ENCODE measurements at regions not wholly inside any gene's neighbourhood (a gene's known extent, or its start where the extent isn't known, plus 50 kb on each side); places are given as distances from the start of the nearest gene placed in this dataset.

DNA sequence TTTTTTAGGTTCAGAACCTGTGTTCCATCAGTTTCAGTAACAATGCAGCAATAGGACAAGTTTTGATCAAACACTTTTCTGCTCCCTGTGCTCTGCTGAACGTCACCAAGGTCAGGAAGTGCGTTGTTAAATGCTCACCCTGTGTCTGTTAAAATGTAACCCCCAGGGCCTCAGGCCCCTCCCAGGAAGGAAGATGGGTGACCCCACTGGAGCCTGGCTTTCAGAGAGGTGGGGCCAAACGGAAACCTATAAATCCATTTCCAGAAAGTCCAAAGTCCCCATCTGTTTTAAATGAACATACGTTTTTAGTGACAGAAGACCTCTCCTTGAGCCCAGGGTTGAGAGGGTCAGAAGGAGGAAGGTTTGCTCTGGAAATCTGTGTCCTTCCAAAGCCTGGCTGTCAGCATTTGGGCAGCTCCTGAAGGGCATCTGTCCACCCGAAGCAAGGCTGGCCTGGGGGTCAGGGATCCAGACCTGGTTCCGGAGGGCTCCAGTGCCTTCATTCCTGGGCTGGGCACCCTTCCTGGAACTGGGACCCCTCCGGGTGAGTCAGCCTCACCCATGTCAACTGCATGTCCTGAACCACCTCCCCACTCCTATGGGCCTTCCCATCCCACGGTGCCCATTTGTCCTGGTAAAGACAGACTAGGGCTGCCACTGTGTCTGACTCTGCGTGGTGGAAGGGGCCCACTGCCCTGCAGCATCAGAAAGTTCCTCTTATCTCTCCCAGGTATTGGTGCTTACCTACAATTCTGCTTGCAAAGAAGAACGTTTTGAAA lies 117.4 kb upstream of the COPS8 start:
- Histone ChIP-seq H3K36me3 (no peaks in the 10 kb centered on the region), H3K4me1 (peaks cover 8% of the 10 kb centered on the region), H3K9me3 (no peaks in the 10 kb centered on the region), H3K9ac (ENCODE audit: low read depth in 2 of 2, low read length in 2 of 2) (no peak overlapping the region), H3K27ac (peak overlapping the region; percentile 60), H3K4me3 (no peak overlapping the region), H3K27me3 (no peaks in the 10 kb centered on the region)
- TF ChIP-seq, protein P1, sequence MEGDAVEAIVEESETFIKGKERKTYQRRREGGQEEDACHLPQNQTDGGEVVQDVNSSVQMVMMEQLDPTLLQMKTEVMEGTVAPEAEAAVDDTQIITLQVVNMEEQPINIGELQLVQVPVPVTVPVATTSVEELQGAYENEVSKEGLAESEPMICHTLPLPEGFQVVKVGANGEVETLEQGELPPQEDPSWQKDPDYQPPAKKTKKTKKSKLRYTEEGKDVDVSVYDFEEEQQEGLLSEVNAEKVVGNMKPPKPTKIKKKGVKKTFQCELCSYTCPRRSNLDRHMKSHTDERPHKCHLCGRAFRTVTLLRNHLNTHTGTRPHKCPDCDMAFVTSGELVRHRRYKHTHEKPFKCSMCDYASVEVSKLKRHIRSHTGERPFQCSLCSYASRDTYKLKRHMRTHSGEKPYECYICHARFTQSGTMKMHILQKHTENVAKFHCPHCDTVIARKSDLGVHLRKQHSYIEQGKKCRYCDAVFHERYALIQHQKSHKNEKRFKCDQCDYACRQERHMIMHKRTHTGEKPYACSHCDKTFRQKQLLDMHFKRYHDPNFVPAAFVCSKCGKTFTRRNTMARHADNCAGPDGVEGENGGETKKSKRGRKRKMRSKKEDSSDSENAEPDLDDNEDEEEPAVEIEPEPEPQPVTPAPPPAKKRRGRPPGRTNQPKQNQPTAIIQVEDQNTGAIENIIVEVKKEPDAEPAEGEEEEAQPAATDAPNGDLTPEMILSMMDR (IDR thresholded peaks at IDR 0.05) = no peak
- DNase-seq = peak; percentile 70
- intact Hi-C loops (cut with DNase I) = no loop called here

DNA sequence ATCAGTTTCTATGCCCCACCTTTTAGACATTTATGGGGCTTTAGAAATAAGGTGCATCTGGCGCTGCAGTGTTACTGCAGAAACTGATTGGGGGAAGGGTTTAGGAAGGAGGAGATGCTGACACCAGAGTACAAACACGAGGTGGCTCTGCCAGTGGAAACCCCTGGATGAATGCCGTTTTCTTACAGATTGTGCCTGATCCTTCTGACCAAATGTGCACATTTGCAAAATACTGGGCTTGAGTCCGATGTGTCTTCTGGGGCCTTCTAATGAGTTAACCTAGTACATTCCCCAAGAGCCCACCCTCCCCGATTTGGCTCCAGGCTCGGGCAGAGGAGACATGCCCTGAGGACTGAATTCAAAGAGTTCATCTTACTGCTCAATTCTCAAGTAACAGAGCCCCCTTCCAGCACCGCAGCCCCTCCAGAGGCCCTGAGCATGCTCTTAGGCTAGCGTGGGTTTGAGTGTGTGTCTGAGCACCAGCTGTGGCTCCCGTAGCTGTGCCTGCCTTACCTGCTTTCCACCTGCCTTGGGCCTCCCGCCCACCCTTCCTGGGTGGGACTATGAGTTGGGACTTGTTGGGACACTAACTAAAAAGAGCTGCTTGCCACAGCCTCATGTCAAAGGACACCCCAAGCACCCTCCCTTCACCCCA lies 116.7 kb upstream of the COPS8 start:
- Histone ChIP-seq H3K27ac (no peak overlapping the region), H3K9me3 (no peaks in the 10 kb centered on the region), H3K4me1 (peaks cover 8% of the 10 kb centered on the region), H3K4me3 (no peak overlapping the region), H3K36me3 (no peaks in the 10 kb centered on the region), H3K27me3 (no peaks in the 10 kb centered on the region), H3K9ac (ENCODE audit: low read depth in 2 of 2, low read length in 2 of 2) (no peak overlapping the region)
- no peak for DNase-seq
- TF ChIP-seq, protein P1 (IDR thresholded peaks at IDR 0.05) = no peak
- intact Hi-C loops (cut with DNase I) = no loop called here

DNA sequence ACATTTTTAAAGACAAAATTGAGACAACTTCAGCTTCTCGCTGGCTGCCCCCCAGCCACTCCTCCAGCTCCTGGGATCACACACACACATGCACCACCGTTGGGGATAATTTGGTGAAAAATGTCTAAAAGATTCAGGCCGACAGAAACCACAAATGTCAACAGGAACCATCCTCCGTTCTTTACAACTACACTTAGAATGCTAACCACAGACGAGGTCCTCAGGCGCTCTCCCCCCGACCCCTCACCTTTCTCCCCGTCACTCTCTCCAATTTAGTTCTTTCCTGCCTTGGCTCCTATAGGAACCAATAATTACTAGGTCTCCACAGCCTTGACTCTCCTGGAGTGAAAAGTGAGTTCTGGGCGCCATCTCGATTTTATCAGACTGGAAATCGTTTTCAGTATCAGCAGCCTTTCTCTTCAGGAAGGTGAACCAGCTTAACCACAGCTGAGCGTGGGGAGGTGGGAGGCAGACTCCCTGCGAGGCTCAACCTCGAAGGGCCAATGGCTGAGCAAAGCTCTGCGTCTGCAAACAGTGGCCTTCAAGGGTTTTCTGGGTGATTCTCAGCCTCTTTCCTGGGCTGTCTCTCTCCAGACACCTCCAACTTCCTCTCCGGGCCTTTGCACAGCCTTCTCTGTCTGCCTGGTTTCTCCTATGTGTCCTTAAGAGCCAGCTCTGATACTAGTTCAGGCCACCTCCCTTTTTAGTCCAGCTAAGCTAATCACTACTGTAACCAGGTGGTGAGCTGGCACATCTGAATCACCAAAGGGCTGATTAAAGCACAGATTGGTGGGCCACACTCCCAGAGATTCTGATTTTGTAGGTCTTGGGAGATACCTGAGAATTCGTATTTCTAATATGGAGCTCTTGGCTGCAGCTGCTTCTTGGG lies 115.7 kb upstream of the COPS8 start:
- no peaks in the 10 kb centered on the region for H3K27me3 ChIP-seq
- DNase-seq = no peak
- TF ChIP-seq, protein P1 (IDR thresholded peaks at IDR 0.05) = no peak
- H3K27ac ChIP-seq = no peak overlapping the region
- no peak overlapping the region for H3K9ac ChIP-seq (ENCODE audit: low read depth in 2 of 2, low read length in 2 of 2)
- H3K4me1 ChIP-seq = peaks cover 8% of the 10 kb centered on the region
- no peaks in the 10 kb centered on the region for H3K36me3 ChIP-seq
- H3K4me3 ChIP-seq = no peak overlapping the region
- intact Hi-C loops (cut with DNase I) = no loop called here
- H3K9me3 ChIP-seq = no peaks in the 10 kb centered on the region

DNA sequence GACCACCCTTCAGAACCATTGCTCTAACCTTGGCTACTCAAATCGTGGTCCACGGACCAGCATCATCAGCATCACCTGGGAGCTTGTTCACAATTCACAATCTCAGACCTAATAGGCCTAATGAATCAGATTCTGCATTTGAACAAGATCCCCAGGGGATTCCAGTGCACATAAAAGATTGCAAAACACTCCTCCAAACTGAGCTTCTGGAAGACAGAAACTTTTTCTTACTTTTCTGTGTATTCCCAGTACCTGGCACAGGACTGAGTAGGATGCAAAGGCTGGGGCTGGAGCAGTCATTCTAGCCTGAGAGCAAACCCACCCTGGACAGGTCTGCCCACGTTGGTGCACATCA lies 115.1 kb upstream of the COPS8 start:
- no peak overlapping the region for H3K27ac ChIP-seq
- TF ChIP-seq, protein P1 (IDR thresholded peaks at IDR 0.05) = no peak
- no peak overlapping the region for H3K4me3 ChIP-seq
- H3K4me1 ChIP-seq = peaks cover 8% of the 10 kb centered on the region
- no peak overlapping the region for H3K9ac ChIP-seq (ENCODE audit: low read depth in 2 of 2, low read length in 2 of 2)
- intact Hi-C loops (cut with DNase I) = no loop called here
- no peaks in the 10 kb centered on the region for H3K27me3 ChIP-seq
- no peaks in the 10 kb centered on the region for H3K9me3 ChIP-seq
- DNase-seq = no peak
- no peaks in the 10 kb centered on the region for H3K36me3 ChIP-seq

DNA sequence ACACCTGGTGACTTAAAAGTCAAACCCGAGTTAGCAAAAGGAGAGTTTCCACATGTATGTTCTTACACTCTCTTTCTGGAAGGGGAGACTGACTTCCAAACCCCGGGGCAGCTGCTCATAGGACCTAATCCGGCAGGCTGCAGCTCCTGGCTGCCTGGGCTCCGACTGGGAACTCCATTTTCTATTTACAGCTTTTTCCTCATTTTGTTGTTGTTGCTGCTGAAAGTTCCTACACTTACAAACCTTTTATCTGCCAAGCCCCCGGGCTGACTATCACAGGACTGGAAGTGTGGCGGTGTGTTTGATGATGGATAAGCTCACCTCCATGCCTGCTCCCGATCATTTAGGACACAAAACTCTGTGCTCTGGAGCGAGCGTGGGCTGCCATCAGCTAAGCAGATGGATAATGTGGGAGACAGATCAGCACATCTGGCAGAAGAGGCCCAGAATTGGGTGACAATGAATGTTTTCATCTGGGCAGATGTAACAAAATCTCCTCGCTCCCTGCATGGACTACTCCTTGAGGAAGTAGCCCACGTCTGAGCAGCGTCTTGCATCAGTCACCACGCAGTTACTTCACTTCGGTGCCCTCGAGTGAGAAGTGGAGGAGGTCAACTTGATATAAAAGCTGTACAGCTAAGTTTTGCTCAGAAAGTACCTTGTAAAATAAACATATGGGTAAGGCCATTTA lies 114.4 kb upstream of the COPS8 start:
- TF ChIP-seq, protein P1 (IDR thresholded peaks at IDR 0.05) = no peak
- no peak for DNase-seq
- Histone ChIP-seq H3K27me3 (no peaks in the 10 kb centered on the region), H3K9ac (ENCODE audit: low read depth in 2 of 2, low read length in 2 of 2) (no peak overlapping the region), H3K4me3 (no peak overlapping the region), H3K9me3 (no peaks in the 10 kb centered on the region), H3K27ac (no peak overlapping the region), H3K4me1 (peaks cover 8% of the 10 kb centered on the region), H3K36me3 (no peaks in the 10 kb centered on the region)
- intact Hi-C loops (cut with DNase I) = no loop called here
